ENCODE measurements at regions not wholly inside any gene's neighbourhood (a gene's known extent, or its start where the extent isn't known, plus 50 kb on each side); places are given as distances from the start of the nearest gene placed in this dataset.

- TF ChIP-seq CTCF (IDR thresholded peaks at IDR 0.05; ENCODE audit: insufficient read depth, low read length, severe bottlenecking), result no peak
- no peak for DNase-seq (ENCODE audit: low read depth)
- no peaks in the 10 kb centered on the region for H3K36me3 ChIP-seq (ENCODE audit: control insufficient read depth, insufficient read depth, low read length)
- no peaks in the 10 kb centered on the region for H3K27me3 ChIP-seq (ENCODE audit: control insufficient read depth, insufficient read depth, low read length)
- no peak overlapping the region for H3K4me3 ChIP-seq (ENCODE audit: low read depth, low read length)
- FAIRE-seq, result no peak
These were observed 565.3 kb upstream of the BRINP1 start for GRCh38 chr9:119934497-119934896.

DNA sequence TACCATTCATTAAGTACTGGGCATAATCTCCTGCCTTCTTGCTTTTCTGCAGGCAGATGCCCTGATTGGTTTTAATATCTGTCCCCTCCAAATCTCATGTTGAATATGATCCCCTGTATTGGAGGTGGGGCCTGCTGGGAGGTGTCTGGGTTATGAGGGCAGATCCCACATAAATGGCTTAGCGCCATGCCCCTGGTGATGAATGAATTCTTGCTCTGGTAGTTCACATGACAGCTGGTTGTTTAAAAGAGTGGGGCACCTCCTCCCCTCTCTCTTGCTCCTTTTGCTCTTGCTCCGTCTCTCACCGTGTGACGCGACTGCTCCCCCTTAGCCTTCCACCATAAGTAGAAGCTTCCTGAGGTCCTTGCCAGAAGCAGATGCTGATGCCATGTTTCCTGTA, 564.0 kb upstream of the BRINP1 start:
- no peak for FAIRE-seq
- TF ChIP-seq CTCF (IDR thresholded peaks at IDR 0.05; ENCODE audit: insufficient read depth, low read length, severe bottlenecking), result no peak

GRCh38 chr9:119924736-119925135, 555.5 kb upstream of the BRINP1 start:
- FAIRE-seq (no peak), DNase-seq (ENCODE audit: low read depth) (no peak)
- Histone ChIP-seq H3K27me3 (ENCODE audit: control insufficient read depth, insufficient read depth, low read length) (no peaks in the 10 kb centered on the region), H3K4me3 (ENCODE audit: low read depth, low read length) (no peak overlapping the region), H3K36me3 (ENCODE audit: control insufficient read depth, insufficient read depth, low read length) (no peaks in the 10 kb centered on the region)
- TF ChIP-seq CTCF (IDR thresholded peaks at IDR 0.05; ENCODE audit: insufficient read depth, low read length, severe bottlenecking), result no peak

More for the DNA sequence above, 564.0 kb upstream of the BRINP1 start:
- no peak for DNase-seq (ENCODE audit: low read depth)
- Histone ChIP-seq H3K27me3 (ENCODE audit: control insufficient read depth, insufficient read depth, low read length) (no peaks in the 10 kb centered on the region), H3K36me3 (ENCODE audit: control insufficient read depth, insufficient read depth, low read length) (no peaks in the 10 kb centered on the region), H3K4me3 (ENCODE audit: low read depth, low read length) (no peak overlapping the region)

GRCh38 chr9:119917175-119917574, 547.9 kb upstream of the BRINP1 start:
- TF ChIP-seq CTCF (IDR thresholded peaks at IDR 0.05; ENCODE audit: insufficient read depth, low read length, severe bottlenecking), result no peak
- Histone ChIP-seq H3K36me3 (ENCODE audit: control insufficient read depth, insufficient read depth, low read length) (no peaks in the 10 kb centered on the region), H3K27me3 (ENCODE audit: control insufficient read depth, insufficient read depth, low read length) (no peaks in the 10 kb centered on the region), H3K4me3 (ENCODE audit: low read depth, low read length) (no peak overlapping the region)
- DNase-seq (ENCODE audit: low read depth) (no peak), FAIRE-seq (no peak)

DNA sequence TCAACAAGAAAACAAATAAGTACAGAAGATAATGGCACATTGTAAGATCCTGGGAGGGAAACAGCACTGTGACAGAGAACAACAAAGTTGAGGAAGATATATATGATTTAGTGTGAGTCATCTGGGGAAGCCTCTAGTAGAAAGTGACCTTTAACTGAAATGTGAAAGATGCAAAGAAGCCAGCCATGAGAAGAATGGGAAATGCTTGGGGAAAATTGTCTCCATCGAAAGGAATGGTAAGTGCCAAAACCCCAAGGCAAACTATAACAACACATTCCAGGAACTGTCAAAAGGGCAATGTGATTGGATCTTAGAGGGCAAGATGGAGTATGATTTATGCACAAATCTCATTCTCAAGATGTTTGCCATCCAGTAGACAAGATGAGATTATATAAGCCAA, 537.8 kb upstream of the BRINP1 start:
- no peak for DNase-seq (ENCODE audit: low read depth)
- no peak for TF ChIP-seq CTCF (IDR thresholded peaks at IDR 0.05; ENCODE audit: insufficient read depth, low read length, severe bottlenecking)

GRCh38 chr9:119905724-119906123, 536.5 kb upstream of the BRINP1 start:
- FAIRE-seq, result no peak
- H3K27me3 ChIP-seq (ENCODE audit: control insufficient read depth, insufficient read depth, low read length), result no peaks in the 10 kb centered on the region
- no peaks in the 10 kb centered on the region for H3K36me3 ChIP-seq (ENCODE audit: control insufficient read depth, insufficient read depth, low read length)
- DNase-seq (ENCODE audit: low read depth), result no peak
- no peak for TF ChIP-seq CTCF (IDR thresholded peaks at IDR 0.05; ENCODE audit: insufficient read depth, low read length, severe bottlenecking)
- no peak overlapping the region for H3K4me3 ChIP-seq (ENCODE audit: low read depth, low read length)

More for the DNA sequence above, 537.8 kb upstream of the BRINP1 start:
- no peak for FAIRE-seq
- H3K4me3 ChIP-seq (ENCODE audit: low read depth, low read length), result no peak overlapping the region
- H3K36me3 ChIP-seq (ENCODE audit: control insufficient read depth, insufficient read depth, low read length), result no peaks in the 10 kb centered on the region
- no peaks in the 10 kb centered on the region for H3K27me3 ChIP-seq (ENCODE audit: control insufficient read depth, insufficient read depth, low read length)

Data from bronchial epithelial cell (primary cell).